ENCODE measurements at regions not wholly inside any gene's neighbourhood (a gene's known extent, or its start where the extent isn't known, plus 50 kb on each side); places are given as distances from the start of the nearest gene placed in this dataset.

- H3K4me1 Mint-ChIP-seq: no peaks in the 10 kb centered on the region
- H3K27me3 Mint-ChIP-seq (ENCODE audit: low read depth): no peaks in the 10 kb centered on the region
- no peaks in the 10 kb centered on the region for H3K9me3 Mint-ChIP-seq
- H3K27ac Mint-ChIP-seq: no peak overlapping the region
- TF ChIP-seq ZNF263 (CRISPR knock-in tag; IDR thresholded peaks at IDR 0.05; ENCODE audit: low read depth): no peak
- no peak for TF ChIP-seq CTCF (IDR thresholded peaks at IDR 0.05)
- TF ChIP-seq RORB (CRISPR knock-in tag; IDR thresholded peaks at IDR 0.05): no peak
- no peak for TF ChIP-seq MYBL2 (CRISPR knock-in tag; IDR thresholded peaks at IDR 0.05)
- TF ChIP-seq, protein P1, sequence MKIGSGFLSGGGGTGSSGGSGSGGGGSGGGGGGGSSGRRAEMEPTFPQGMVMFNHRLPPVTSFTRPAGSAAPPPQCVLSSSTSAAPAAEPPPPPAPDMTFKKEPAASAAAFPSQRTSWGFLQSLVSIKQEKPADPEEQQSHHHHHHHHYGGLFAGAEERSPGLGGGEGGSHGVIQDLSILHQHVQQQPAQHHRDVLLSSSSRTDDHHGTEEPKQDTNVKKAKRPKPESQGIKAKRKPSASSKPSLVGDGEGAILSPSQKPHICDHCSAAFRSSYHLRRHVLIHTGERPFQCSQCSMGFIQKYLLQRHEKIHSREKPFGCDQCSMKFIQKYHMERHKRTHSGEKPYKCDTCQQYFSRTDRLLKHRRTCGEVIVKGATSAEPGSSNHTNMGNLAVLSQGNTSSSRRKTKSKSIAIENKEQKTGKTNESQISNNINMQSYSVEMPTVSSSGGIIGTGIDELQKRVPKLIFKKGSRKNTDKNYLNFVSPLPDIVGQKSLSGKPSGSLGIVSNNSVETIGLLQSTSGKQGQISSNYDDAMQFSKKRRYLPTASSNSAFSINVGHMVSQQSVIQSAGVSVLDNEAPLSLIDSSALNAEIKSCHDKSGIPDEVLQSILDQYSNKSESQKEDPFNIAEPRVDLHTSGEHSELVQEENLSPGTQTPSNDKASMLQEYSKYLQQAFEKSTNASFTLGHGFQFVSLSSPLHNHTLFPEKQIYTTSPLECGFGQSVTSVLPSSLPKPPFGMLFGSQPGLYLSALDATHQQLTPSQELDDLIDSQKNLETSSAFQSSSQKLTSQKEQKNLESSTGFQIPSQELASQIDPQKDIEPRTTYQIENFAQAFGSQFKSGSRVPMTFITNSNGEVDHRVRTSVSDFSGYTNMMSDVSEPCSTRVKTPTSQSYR (CRISPR knock-in tag; IDR thresholded peaks at IDR 0.05): no peak
- TF ChIP-seq, protein P2, sequence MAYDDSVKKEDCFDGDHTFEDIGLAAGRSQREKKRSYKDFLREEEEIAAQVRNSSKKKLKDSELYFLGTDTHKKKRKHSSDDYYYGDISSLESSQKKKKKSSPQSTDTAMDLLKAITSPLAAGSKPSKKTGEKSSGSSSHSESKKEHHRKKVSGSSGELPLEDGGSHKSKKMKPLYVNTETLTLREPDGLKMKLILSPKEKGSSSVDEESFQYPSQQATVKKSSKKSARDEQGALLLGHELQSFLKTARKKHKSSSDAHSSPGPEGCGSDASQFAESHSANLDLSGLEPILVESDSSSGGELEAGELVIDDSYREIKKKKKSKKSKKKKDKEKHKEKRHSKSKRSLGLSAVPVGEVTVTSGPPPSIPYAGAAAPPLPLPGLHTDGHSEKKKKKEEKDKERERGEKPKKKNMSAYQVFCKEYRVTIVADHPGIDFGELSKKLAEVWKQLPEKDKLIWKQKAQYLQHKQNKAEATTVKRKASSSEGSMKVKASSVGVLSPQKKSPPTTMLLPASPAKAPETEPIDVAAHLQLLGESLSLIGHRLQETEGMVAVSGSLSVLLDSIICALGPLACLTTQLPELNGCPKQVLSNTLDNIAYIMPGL (CRISPR knock-in tag; IDR thresholded peaks at IDR 0.05): no peak
- no peak for TF ChIP-seq SMAD4 (CRISPR knock-in tag; IDR thresholded peaks at IDR 0.05)
- TF ChIP-seq E2F4 (CRISPR knock-in tag; IDR thresholded peaks at IDR 0.05; ENCODE audit: borderline replicate concordance, low read depth): no peak
- no peak for TF ChIP-seq NFATC4 (CRISPR knock-in tag; IDR thresholded peaks at IDR 0.05)
- TF ChIP-seq, protein P3, sequence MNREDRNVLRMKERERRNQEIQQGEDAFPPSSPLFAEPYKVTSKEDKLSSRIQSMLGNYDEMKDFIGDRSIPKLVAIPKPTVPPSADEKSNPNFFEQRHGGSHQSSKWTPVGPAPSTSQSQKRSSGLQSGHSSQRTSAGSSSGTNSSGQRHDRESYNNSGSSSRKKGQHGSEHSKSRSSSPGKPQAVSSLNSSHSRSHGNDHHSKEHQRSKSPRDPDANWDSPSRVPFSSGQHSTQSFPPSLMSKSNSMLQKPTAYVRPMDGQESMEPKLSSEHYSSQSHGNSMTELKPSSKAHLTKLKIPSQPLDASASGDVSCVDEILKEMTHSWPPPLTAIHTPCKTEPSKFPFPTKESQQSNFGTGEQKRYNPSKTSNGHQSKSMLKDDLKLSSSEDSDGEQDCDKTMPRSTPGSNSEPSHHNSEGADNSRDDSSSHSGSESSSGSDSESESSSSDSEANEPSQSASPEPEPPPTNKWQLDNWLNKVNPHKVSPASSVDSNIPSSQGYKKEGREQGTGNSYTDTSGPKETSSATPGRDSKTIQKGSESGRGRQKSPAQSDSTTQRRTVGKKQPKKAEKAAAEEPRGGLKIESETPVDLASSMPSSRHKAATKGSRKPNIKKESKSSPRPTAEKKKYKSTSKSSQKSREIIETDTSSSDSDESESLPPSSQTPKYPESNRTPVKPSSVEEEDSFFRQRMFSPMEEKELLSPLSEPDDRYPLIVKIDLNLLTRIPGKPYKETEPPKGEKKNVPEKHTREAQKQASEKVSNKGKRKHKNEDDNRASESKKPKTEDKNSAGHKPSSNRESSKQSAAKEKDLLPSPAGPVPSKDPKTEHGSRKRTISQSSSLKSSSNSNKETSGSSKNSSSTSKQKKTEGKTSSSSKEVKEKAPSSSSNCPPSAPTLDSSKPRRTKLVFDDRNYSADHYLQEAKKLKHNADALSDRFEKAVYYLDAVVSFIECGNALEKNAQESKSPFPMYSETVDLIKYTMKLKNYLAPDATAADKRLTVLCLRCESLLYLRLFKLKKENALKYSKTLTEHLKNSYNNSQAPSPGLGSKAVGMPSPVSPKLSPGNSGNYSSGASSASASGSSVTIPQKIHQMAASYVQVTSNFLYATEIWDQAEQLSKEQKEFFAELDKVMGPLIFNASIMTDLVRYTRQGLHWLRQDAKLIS (CRISPR knock-in tag; IDR thresholded peaks at IDR 0.05; ENCODE audit: borderline replicate concordance): no peak
- TF ChIP-seq, protein P4, sequence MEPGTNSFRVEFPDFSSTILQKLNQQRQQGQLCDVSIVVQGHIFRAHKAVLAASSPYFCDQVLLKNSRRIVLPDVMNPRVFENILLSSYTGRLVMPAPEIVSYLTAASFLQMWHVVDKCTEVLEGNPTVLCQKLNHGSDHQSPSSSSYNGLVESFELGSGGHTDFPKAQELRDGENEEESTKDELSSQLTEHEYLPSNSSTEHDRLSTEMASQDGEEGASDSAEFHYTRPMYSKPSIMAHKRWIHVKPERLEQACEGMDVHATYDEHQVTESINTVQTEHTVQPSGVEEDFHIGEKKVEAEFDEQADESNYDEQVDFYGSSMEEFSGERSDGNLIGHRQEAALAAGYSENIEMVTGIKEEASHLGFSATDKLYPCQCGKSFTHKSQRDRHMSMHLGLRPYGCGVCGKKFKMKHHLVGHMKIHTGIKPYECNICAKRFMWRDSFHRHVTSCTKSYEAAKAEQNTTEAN (CRISPR knock-in tag; IDR thresholded peaks at IDR 0.05): no peak
- TF ChIP-seq AR (CRISPR knock-in tag; IDR thresholded peaks at IDR 0.05): no peak
- no peak for ATAC-seq
- ChIA-PET POLR2A (no interaction called here), CTCF (no interaction called here)
- no peak for DNase-seq (ENCODE audit: low spot score)
- no peak overlapping the region for H3K4me3 Mint-ChIP-seq
- no peaks in the 10 kb centered on the region for H3K36me3 Mint-ChIP-seq
Observed at GRCh38 chr18:44541159-44541558, 139.5 kb upstream of the SETBP1 start.
